ENCODE measurements at regions not wholly inside any gene's neighbourhood (a gene's known extent, or its start where the extent isn't known, plus 50 kb on each side); places are given as distances from the start of the nearest gene placed in this dataset.
"Not testable (repeated sequence)": the region's sequence is repeated elsewhere in the genome, so short reads cannot be mapped to it uniquely, and the experiment has no call there.

DNA sequence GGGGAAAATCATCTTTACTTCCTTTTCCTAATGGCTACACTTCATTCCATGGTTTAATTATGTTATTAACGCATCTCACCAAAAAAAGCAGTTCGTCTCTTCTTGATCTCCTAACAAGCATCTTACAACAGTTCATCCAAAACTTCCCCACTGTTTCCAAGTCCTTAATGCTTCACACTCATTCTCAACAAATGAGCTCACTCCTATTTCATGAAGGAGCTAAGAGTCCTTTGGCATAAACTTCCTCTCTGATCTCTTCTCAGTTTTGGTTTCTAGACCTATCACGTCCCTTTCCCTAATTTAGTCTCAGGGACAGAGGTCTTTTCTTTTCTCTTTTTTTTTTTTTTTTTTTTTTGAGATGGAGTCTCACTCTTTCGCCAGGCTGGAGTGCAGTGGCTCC lies 205.9 kb upstream of the SLC39A10 start:
- DNase-seq: no peak

DNA sequence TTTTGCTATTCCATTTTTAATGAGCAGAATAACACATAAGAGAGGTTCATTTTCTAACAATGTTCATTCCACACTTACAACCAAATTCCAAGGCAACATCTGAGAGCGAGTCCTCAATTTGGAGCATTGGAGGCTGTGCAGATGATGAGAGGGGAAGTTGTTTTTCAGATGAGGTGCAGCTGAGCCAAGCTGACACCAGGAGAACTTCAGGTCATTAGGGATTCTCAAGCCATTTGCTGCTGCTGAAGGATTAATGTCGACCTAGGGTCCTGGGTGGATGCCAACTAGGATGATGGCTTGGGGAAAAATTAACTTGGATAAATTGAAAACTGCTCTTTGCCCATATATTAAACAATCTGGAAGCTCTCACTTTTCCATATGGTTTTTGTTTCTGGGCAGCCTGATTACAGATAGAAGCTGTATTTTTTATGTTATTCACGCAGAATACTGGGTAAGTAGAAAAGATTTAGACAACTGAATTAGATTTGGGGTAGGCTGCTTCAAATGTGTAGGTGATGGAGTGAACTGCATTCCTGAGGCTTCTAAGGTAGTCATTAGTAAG lies 206.4 kb upstream of the SLC39A10 start:
- DNase-seq: no peak

DNA sequence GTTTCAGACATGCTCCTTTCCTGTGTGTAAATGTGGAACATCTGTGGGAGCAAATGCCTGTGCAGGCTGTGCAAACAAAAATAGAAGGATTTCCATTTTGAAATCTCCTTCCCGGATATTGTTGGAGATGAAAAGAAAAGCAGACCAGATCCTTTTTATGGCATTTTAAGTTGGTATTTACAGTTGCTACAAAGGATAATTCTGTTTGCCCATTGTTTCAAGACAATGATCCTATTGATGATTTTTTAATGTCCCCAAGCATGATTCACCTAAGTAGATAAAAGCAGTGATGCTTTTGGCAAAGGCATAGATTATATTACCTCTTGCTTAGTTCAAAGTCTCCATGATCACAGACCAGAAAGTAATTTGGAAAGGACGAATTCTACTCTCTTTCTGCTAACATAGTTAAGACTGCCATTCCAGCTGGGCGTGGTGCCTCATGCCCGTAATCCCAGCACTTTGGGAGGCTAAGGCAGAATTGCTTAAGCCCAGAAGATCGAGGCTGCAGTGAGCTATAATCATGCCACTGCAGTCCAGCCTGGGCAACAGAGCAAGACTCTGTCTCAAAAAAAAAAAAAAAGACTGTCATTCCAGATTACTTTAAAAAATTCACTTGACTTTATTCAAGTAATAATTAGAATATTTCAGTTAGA lies 209.6 kb upstream of the SLC39A10 start:
- no peak for DNase-seq

DNA sequence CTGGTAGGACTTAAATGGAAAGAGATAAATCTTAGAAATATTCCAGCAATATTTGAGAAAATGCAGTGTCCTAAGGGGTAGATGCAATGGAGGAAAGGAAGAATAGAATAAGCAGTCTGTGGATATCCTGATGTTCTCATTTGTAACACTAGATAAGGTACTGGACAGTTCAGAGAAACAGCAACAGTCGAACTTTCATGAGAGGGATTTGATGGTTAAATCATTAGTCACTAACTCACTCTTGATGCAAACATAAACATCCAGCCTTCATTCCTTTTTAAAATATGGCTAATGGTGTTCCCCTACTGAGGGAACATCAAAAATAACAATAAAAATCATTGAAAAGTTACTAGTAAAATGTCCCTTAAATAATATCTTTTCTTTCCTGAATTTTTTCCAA lies 211.4 kb upstream of the SLC39A10 start:
- DNase-seq: no peak

DNA sequence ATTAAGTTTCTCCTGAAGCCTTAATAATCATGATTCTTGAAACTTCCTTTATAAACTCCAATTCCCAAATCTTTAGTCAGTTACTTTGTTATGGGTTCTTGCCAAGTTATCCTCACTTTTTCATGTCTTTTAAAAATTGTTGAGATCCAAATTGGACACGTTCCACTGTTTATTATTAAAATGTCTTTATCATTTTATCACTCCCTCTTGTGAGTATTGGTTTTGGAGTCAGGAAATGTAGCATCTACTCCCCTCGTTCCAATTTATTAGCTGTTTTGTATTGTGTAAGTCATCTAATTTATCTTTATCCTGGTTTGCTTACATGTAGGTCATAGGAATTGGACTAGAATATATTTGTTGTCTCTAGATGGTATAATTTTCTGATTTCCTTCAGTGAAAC lies 213.1 kb upstream of the SLC39A10 start:
- DNase-seq: no peak

DNA sequence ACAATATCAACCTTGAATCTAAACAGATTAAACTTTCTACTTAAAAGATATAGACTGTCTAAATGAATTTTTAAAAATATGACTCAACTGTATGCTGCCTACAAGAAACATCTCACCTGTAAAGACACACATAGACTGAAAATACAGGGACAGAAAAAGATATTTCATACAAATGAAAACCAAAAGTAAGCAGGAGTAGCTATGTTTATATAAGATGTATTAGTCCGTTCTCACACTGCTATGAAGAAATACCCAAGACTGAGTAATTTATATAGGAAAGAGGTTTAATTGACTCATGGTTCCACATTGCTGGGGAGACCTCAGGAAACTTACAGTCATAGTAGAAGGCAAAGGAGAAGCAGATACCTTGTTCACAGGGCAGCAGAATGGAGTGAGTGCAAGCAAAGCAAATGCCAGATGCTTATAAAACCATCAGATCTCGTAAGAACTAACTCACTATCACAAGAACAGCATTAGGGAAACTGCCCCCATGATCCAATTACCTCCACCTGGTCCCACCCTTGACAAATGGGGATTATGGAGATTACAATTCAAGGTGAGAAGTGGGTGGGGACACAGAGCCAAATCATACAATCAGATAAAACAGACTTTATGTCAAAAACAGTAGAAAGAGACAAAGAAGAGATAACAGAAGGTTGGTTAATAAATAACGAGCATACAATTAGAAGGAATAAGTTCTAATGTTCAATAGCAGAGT lies 214.4 kb upstream of the SLC39A10 start:
- DNase-seq: no peak

DNA sequence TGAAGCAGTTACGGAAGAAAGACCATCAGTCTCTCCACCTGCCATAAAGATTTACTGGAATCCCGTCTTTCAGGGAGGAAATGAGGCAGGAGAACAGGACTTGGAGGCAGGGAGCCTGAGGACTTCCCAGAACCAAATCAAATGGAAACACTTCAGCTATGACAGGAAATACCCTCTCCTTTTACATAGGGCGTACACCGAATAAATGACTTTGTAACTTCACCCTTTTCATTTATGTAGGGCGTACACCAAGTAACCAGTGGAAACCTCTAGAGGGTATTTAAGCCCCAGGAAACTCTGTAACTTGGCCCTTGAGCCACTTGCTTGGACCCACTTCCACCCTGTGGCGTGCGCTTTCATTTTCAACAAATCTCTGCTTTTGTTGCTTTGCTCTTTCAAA lies 218.3 kb upstream of the SLC39A10 start:
- DNase-seq: no peak

DNA sequence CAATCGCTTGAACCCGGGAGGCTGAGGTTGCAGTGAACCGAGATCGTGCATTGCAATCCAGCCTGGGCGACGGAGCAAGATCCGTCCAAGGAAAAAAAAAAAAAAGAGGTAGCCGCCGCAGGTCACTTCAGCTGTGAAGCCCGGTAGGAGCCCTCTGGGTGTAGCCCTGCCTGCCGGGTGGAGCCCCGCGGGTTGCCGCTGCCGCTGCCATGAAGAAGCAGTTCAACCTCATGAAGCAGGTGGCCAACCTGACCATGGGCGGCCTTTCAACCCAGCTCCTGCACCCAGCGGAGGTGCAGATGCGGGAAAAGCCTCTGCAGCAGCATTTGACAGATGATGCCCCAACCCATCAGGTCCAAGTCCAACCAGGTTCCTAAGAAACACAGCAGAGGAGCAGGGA lies 219.5 kb upstream of the SLC39A10 start:
- no peak for DNase-seq

DNA sequence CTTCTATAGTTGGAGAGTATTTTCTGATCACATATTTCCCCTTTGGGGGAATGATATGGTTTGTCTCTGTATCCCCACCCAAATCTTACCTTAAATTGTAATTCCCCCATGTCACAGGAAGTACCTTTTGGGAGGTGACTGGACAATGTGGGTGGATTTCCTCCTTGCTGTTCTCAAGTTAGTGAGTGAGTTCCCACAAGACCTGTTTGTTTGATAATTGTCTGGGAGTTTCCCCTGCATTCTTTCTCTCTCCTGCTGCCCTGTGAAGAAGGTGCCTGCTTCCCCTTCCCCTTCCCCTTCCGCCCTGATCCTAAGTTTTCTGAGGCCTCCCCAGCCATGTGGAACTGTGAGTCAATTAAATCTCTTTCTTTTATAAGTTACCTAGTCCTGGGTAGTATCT lies 222.7 kb upstream of the SLC39A10 start:
- DNase-seq: no peak

DNA sequence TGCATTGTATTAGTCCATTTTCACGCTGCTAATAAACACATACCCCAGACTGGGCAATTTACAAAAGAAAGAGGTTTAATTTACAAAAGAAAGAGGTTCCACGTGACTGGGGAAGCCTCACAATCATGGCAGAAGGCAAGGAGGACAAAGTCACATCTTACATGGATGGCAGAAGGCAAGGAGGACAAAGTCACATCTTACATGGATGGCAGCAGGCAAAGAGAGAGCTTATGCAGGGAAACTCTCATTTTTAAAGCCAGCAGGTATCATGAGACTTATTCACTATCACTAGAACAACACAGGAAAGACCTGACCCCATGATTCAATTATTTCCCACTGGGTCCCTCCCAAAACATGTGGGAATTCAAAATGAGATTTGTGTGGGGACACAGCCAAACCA lies 223.3 kb upstream of the SLC39A10 start:
- DNase-seq: not testable (repeated sequence)

DNA sequence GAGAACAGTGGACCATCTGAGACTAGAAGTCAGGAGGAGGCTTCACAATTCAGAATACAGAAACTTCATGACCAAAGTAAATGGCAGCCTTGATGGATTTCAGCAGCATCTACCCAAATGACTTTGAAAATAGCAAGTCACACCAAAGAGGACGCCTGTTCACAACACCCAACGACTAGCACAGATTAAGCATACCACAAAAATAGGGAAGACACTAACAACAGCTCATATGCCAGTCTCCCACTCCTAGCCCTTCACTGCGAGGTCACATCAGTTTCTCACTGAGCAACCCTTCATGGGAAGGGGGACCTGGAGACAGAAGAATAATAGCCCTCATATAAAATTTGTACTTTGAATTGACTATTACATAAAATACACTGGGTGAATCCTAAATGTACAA lies 228.4 kb upstream of the SLC39A10 start:
- no peak for DNase-seq

DNA sequence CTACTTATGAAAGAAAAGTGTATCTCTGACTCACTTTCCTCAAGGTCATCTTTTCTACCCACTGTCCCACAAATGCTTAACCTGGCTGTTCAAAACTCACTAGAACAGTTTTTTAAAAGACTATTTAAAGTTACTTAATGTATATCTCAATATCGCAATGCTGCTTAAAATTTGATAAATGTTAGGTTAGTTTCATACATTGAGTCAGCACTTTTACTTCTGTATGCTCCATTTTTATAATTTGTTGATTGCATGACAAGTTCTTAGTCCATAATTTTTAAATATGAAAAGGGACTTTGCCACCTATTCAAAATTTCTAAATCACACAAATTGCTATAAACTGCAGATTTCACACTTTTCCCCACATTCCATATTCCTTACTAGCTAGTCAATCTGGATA lies 231.7 kb upstream of the SLC39A10 start:
- no peak for DNase-seq

DNA sequence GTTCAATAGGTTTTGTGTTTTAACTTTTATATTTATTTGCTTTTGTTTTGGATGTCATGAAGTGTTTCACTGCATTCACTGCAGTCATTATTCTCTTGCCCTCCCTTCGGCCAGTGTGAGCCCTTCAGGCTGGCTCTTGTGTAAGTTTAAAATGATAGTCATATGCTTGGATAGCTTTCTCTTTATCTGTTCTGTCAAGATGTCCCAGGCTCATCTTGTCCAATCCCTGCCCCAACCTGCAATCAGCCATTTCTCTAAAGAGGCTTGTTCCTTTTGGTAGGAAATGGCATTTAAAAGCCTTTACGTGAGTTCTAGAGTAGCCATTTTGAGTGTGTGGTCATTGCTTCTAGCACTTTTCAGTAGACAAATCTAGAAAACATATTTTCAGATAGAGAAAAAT lies 238.0 kb upstream of the SLC39A10 start:
- DNase-seq: no peak

DNA sequence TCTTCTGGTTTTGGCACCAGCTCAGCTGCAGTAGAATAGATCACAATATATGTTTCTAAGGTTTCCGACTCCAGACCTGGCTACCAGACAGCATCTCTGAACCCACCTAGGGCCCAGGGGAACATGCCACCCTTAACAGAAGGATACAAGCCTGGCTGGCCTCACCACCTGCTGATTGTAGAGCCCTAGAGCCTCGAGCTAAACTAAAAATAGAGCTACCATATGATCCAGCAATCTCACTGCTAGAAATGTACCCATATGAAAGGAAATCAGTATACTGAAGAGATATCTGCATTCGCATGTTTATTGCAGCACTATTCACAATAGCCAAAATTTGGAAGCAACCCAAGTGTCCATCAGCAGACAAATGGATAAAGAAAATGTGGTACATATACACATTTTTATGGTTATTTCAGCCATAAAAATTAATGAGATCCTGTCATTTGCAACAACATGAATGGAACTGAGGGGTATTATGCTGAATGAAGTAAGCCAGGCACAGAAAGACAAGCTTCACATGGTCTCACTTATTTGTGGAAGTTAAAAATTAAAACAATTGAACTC lies 242.4 kb upstream of the SLC39A10 start:
- peak; percentile 34 for DNase-seq

DNA sequence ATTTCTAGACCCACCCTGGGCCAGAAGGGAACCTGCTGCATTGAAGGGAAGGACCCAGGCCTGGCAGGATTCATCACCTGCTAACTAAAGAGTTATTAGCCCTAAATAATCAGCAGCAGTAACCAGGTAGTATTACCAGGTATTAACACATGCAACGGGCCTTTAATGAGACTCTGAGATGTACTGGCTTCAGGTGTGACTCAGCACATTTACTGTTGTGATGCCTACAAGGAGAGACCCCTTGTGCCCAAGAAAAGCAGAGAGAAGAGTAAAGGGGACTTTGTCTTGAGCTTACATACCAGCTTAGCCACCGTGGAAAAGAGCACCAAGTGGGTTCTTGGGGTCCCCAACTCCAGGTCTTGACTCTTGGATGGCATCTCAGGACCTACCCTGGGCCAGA lies 243.1 kb upstream of the SLC39A10 start:
- DNase-seq: no peak

DNA sequence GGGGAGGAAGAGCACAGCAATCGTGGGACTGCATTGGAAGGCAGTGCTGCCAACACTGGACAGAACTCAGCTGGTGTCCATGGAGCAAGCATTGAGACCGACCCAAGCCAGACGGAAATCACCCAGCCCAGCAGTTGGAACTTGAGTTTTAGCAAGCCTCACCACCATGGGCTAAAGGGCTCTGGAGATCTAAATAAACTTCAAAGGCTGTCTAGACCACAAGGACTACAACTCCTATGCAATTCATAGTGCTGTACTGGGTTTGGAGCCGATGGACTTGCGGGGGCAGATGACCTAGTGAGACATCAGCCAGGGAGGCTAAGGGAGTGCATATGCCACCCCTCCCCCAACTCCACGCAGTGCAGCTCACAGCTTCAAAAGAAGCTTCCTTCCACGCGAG lies 243.6 kb upstream of the SLC39A10 start:
- no peak for DNase-seq

DNA sequence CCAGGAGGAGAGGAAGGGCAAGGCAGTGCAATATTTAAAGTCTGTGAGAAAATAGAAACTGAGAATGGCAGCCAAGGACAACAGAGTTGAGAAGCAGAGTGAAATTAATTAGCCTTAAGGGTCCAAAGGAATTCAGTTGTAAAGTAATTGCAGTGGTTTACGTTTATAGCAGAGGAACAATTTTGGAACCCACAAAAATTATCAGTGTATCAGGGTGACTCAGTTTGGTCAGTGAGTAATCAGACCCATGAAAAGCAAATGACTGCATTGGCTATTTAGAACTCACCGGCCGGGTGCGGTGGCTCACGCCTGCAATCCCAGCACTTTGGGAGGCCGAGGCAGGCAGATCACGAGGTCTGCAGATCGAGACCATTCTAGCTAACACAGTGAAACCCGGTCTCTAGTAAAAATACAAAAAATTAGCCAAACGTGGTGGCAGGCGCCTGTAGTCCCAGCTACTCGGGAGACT lies 245.8 kb upstream of the SLC39A10 start:
- no peak for DNase-seq

DNA sequence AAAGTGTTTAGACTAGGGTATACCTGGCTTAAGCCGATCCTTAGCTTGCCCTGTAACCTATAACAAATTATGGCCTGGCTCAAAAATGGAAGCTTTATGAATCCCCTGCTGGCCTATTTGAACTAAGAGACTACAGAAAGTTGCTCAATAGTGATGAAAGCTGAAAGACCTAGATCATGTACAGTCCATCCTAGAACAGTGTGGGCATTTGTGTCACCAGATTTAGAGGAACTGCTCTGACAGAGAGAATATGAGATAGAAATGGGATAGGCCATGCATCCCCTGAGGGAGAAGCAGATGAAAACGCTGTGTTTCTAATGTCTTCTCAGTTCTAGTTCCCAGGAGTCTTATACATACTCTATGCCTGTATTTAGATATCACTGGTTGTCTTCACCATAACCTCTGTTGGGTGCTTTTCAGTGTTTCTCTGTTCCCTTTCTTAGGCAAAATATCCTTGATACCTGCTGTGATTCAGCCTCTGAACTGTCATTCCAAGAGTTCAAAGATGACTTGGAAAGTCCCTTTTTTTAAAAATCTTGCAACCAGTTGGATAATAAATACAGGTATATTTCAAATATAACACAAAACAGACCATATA lies 246.9 kb upstream of the SLC39A10 start:
- no peak for DNase-seq

DNA sequence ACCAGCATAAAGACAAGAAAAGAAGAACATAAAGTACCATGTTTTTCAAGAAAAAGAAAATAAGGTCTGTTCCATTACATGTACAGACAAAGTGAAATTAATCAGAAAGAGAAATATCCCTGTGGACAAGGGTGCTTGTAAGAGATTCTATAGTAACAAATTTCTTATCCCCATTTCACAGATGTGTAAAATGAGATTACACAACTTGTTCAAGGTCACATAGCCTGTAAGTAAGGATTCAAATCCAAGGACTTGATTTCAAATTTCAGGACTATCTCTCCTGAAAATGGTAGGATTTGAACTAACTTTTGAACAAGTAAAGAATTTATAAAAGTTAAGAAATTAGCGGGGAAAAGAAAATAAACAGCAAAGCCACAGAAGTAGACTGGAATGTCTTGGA lies 248.2 kb upstream of the SLC39A10 start:
- no peak for DNase-seq

DNA sequence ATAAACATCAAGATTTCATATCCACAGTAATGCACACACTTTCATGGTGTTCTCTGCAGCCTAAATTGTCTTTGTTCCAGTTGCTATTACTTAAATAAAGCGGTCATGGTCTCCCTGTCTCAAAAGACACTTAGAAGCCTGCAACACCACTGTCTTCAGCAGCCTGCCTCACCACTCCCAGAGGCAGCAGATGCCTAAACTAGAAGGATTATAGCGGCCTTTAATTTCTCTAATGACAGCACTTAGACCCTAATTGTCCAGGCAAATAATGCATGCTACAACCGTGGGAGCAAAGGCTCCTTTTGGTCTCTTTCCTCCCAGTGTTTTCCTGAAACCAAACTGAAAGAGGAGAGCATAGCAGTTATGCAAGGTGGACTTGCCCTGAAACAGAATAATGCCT lies 248.8 kb upstream of the SLC39A10 start:
- DNase-seq: no peak

DNA sequence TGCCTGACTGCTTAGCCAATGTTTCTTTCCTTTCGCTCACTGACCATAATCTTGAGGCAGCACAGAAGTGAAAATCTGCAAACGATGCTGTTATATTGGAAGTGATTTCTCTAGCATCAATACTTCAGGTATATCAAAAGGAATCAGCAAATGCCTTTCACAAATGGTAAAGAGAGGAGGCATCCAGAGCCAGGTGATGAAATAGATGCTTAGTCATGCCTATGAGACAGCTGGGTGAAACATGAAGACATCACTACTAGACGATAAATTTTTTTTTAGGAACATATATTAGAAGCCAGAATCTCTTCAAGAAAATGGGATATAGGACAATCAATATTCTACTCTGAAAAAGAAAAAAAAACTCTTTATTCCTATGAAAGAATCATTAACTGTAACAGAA lies 249.2 kb upstream of the SLC39A10 start:
- no peak for DNase-seq

DNA sequence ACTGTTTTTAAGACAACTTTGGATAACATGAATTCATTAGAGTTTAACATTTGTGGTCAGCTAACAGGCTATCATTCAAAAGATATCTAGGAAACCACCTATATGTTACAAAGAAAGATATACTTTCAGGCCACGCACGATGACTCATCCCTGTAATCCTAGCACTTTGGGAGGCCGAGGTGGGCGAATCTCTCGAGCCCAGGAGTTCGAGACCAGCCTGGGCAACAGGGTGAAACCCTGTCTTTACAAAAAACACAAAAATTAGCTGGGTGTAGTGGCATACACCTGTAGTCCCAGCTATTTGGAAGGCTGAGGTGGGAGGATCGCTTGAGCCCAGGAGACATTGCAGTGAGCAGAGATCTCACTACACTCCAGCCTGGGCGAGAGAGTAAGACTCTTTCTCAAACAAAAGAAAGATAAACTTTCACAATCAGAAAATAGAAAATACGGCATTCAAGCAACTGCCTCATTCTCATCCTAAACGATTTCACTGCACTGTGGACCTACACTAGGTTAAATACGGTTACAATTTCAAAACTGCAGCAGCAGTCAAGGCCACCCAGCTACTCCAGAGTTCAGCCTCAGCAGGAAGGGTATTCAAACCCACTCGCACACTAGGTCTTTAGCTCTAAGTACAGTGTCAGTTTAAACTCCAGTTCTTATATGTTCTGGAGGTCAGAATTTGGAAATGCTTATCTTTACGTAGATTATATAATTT lies 250.0 kb upstream of the SLC39A10 start:
- no peak for DNase-seq

DNA sequence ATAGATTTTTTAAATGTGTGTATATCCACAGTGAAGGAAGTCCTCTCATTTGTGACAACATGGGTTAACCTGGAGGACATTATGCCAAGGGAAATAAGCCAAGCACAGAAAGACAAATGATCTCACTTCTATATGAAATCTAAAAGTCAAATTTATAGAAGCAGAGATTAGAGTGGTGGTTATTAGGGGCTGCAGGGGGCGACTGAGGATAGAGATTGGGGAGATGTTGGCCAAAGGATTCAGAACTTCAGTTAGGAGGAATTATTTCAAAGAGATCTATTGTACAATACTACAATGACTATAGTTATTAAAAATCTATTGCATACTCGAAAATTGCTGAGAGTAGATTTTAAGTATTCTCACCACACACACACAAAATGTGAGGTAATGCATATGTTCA lies 252.4 kb upstream of the SLC39A10 start:
- DNase-seq: no peak
